HepG2 (cell line): ENCODE measurements at regions not wholly inside any gene's neighbourhood (a gene's known extent, or its start where the extent isn't known, plus 50 kb on each side); places are given as distances from the start of the nearest gene placed in this dataset.

ENCODE experiments used
- E2F2 ChIP-seq: sonication (generic); formaldehyde crosslinking; IDR thresholded peaks from 2 replicates; pipeline ENCODE4 v1.4.0; 2020; ENCODE audit warnings: missing genetic modification reagents, borderline replicate concordance
- GFI1 ChIP-seq: sonication (generic); formaldehyde crosslinking; IDR thresholded peaks from 2 replicates; pipeline ENCODE4 v1.5.0; 2020; ENCODE audit warnings: missing genetic modification reagents, mild to moderate bottlenecking, borderline replicate concordance
- SIX1 ChIP-seq: sonication (generic); formaldehyde crosslinking; IDR thresholded peaks from 2 replicates; pipeline ENCODE4 v1.4.0; 2020; ENCODE audit warnings: missing genetic modification reagents, borderline replicate concordance
- ZBTB7B ChIP-seq: sonication (generic); formaldehyde crosslinking; IDR thresholded peaks from 2 replicates; pipeline ENCODE4 v1.4.0; 2020; ENCODE audit warnings: missing genetic modification reagents
- ZNF232 ChIP-seq: sonication (generic); formaldehyde crosslinking; IDR thresholded peaks from 2 replicates; pipeline ENCODE4 v1.4.0; 2020; ENCODE audit warnings: missing genetic modification reagents, borderline replicate concordance
- TF ChIP-seq, protein P1 (sequence below): sonication (generic); formaldehyde crosslinking; IDR thresholded peaks from 2 replicates; pipeline ENCODE4 v1.5.0; 2020; ENCODE audit warnings: mild to moderate bottlenecking, missing genetic modification reagents, borderline replicate concordance

DNA sequence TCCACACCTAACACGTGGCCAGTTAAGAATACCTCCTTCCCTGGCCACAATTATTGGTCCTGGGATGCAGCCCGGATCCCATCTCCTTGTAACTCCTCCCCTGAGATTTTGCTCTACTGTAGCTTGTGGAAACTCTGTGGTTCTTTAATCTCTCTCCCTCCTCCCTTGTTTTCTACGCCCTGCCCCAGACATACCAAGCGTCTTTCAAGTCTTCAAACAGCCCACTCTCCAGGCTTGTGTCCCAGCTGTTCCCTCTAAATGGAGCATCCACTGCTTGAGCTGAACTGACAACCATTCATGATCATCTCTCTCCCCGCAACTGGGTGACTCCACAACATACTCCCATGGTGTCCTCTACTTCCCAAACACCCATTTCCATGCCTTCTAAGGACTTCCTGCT, 111.6 kb downstream of the SIPA1L2 start (continued):
- TF ChIP-seq, protein P1, sequence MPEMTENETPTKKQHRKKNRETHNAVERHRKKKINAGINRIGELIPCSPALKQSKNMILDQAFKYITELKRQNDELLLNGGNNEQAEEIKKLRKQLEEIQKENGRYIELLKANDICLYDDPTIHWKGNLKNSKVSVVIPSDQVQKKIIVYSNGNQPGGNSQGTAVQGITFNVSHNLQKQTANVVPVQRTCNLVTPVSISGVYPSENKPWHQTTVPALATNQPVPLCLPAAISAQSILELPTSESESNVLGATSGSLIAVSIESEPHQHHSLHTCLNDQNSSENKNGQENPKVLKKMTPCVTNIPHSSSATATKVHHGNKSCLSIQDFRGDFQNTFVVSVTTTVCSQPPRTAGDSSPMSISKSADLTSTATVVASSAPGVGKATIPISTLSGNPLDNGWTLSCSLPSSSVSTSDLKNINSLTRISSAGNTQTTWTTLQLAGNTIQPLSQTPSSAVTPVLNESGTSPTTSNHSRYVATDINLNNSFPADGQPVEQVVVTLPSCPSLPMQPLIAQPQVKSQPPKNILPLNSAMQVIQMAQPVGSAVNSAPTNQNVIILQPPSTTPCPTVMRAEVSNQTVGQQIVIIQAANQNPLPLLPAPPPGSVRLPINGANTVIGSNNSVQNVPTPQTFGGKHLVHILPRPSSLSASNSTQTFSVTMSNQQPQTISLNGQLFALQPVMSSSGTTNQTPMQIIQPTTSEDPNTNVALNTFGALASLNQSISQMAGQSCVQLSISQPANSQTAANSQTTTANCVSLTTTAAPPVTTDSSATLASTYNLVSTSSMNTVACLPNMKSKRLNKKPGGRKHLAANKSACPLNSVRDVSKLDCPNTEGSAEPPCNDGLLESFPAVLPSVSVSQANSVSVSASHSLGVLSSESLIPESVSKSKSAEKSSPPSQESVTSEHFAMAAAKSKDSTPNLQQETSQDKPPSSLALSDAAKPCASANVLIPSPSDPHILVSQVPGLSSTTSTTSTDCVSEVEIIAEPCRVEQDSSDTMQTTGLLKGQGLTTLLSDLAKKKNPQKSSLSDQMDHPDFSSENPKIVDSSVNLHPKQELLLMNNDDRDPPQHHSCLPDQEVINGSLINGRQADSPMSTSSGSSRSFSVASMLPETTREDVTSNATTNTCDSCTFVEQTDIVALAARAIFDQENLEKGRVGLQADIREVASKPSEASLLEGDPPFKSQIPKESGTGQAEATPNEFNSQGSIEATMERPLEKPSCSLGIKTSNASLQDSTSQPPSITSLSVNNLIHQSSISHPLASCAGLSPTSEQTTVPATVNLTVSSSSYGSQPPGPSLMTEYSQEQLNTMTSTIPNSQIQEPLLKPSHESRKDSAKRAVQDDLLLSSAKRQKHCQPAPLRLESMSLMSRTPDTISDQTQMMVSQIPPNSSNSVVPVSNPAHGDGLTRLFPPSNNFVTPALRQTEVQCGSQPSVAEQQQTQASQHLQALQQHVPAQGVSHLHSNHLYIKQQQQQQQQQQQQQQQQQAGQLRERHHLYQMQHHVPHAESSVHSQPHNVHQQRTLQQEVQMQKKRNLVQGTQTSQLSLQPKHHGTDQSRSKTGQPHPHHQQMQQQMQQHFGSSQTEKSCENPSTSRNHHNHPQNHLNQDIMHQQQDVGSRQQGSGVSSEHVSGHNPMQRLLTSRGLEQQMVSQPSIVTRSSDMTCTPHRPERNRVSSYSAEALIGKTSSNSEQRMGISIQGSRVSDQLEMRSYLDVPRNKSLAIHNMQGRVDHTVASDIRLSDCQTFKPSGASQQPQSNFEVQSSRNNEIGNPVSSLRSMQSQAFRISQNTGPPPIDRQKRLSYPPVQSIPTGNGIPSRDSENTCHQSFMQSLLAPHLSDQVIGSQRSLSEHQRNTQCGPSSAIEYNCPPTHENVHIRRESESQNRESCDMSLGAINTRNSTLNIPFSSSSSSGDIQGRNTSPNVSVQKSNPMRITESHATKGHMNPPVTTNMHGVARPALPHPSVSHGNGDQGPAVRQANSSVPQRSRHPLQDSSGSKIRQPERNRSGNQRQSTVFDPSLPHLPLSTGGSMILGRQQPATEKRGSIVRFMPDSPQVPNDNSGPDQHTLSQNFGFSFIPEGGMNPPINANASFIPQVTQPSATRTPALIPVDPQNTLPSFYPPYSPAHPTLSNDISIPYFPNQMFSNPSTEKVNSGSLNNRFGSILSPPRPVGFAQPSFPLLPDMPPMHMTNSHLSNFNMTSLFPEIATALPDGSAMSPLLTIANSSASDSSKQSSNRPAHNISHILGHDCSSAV (CRISPR knock-in tag), result no peak
- TF ChIP-seq GFI1 (CRISPR knock-in tag), result no peak
- TF ChIP-seq E2F2 (CRISPR knock-in tag), result no peak
- TF ChIP-seq ZNF232 (CRISPR knock-in tag), result no peak
- TF ChIP-seq ZBTB7B (CRISPR knock-in tag), result no peak
- TF ChIP-seq SIX1 (CRISPR knock-in tag), result no peak
